GM23338 (cell line): ENCODE measurements at regions not wholly inside any gene's neighbourhood (a gene's known extent, or its start where the extent isn't known, plus 50 kb on each side); places are given as distances from the start of the nearest gene placed in this dataset.

ENCODE experiments used
- ATAC-seq: fragments of 200-7000 bp; cut with Tn5 transposase; 3 replicates; pipeline ENCODE4 v1.9.1; 2020
- DNase-seq: peaks from one replicate; pipeline ENCODE4 v3.0.0-alpha.2; 2015; ENCODE audit warnings: low spot score
- H2AFZ ChIP-seq: fragments of 200-600 bp; sonication (generic); 2 replicates; pipeline ENCODE4 v1.8.0; 2016; ENCODE audit warnings: antibody characterized with exemption, mild to moderate bottlenecking, moderate library complexity
- H3F3A ChIP-seq: fragments of 200-600 bp; sonication (generic); replicated peaks from 2 replicates; pipeline ENCODE4 v1.8.0; 2017; ENCODE audit warnings: antibody characterized with exemption, mixed run types, low read depth
- H3K27ac ChIP-seq: fragments of 200-600 bp; sonication (generic); 2 replicates; pipeline ENCODE4 v1.6.1; 2016; ENCODE audit warnings: low read depth
- H3K27me3 ChIP-seq: fragments of 200-600 bp; sonication (generic); 2 replicates; pipeline ENCODE4 v1.8.0; 2016; ENCODE audit warnings: mild to moderate bottlenecking, mixed run types, moderate library complexity; ENCODE audit not compliant: insufficient read depth
- H3K36me3 ChIP-seq: fragments of 200-600 bp; sonication (generic); 2 replicates; pipeline ENCODE4 v1.8.0; 2016; ENCODE audit warnings: mild to moderate bottlenecking; ENCODE audit not compliant: insufficient read depth
- H3K4me1 ChIP-seq: fragments of 200-600 bp; sonication (generic); 2 replicates; pipeline ENCODE4 v1.8.0; 2016; ENCODE audit warnings: mild to moderate bottlenecking, moderate library complexity; ENCODE audit not compliant: insufficient read depth
- H3K4me2 ChIP-seq: fragments of 200-600 bp; sonication (generic); 2 replicates; pipeline ENCODE4 v1.7.1; 2017; ENCODE audit warnings: mixed run types
- H3K4me3 ChIP-seq: fragments of 200-600 bp; sonication (generic); 2 replicates; pipeline ENCODE4 v1.6.1; 2016; ENCODE audit warnings: mixed run types
- H3K79me2 ChIP-seq: fragments of 200-600 bp; sonication (generic); replicated peaks from 2 replicates; pipeline ENCODE4 v1.8.0; 2017; ENCODE audit warnings: mild to moderate bottlenecking; ENCODE audit not compliant: insufficient read depth
- H3K9me2 ChIP-seq: fragments of 200-600 bp; sonication (generic); 2 replicates; pipeline ENCODE4 v1.8.0; 2017; ENCODE audit not compliant: insufficient read depth
- H4K20me1 ChIP-seq: fragments of 200-600 bp; sonication (generic); replicated peaks from 2 replicates; pipeline ENCODE4 v1.8.0; 2017; ENCODE audit warnings: mild to moderate bottlenecking; ENCODE audit not compliant: insufficient read depth
- H3K27ac Mint-ChIP-seq: 2 replicates; pipeline ENCODE4 v1.8.0; 2020; ENCODE audit warnings: inconsistent platforms, mild to moderate bottlenecking, moderate library complexity, mixed read lengths
- H3K27me3 Mint-ChIP-seq: 3 replicates; pipeline ENCODE4 v1.8.0; 2022; ENCODE audit warnings: low read depth, mild to moderate bottlenecking, moderate library complexity, mixed read lengths, inconsistent platforms; ENCODE audit not compliant: insufficient read depth, poor library complexity
- H3K36me3 Mint-ChIP-seq: 3 replicates; pipeline ENCODE4 v1.8.0; 2021; ENCODE audit warnings: low read depth, mild to moderate bottlenecking, inconsistent platforms, moderate library complexity, mixed read lengths
- H3K4me1 Mint-ChIP-seq: 3 replicates; pipeline ENCODE4 v1.8.0; 2020; ENCODE audit warnings: mild to moderate bottlenecking, inconsistent platforms, mixed read lengths
- H3K4me3 Mint-ChIP-seq: 3 replicates; pipeline ENCODE4 v1.8.0; 2021; ENCODE audit warnings: moderate library complexity, mild to moderate bottlenecking, inconsistent platforms, mixed read lengths
- H3K9me3 Mint-ChIP-seq: 3 replicates; pipeline ENCODE4 v1.8.0; 2020; ENCODE audit warnings: moderate library complexity, mild to moderate bottlenecking, inconsistent platforms, mixed read lengths
- CREB1 ChIP-seq: fragments of 250-450 bp; sonication (Bioruptor Pico); IDR thresholded peaks from 2 replicates; pipeline ENCODE4 v1.5.0; 2020; ENCODE audit warnings: low read depth, mild to moderate bottlenecking, moderate library complexity
- CTCF ChIP-seq, 2 experiments: fragments of 200-600 bp in 1 of 2; sonication (generic) in 1 of 2; conservative IDR thresholded peaks; 2 replicates each; pipeline versions ENCODE4 v1.5.1 to v1.6.1; 2016 to 2017; ENCODE audit warnings: antibody characterized with exemption in 2 of 2, low read depth in 2 of 2, mild to moderate bottlenecking in 2 of 2, moderate library complexity in 1 of 2
- ETS1 ChIP-seq: IDR thresholded peaks from 2 replicates; pipeline ENCODE4 v1.6.1; 2016; ENCODE audit warnings: antibody characterized with exemption
- EZH2 ChIP-seq: fragments of 200-600 bp; sonication (generic); IDR thresholded peaks from one replicate; pipeline ENCODE4 v1.8.0; 2017; ENCODE audit warnings: antibody characterized with exemption, mild to moderate bottlenecking, low read depth; ENCODE audit not compliant: unreplicated experiment
- EZH2phosphoT487 ChIP-seq: fragments of 200-600 bp; sonication (generic); IDR thresholded peaks from one replicate; pipeline ENCODE4 v1.8.1; 2018; ENCODE audit warnings: antibody characterized with exemption; ENCODE audit not compliant: unreplicated experiment
- JUNB ChIP-seq: IDR thresholded peaks from one replicate; pipeline ENCODE4 v1.6.1; 2016; ENCODE audit warnings: antibody characterized with exemption; ENCODE audit not compliant: unreplicated experiment
- NANOG ChIP-seq: IDR thresholded peaks from 2 replicates; pipeline ENCODE4 v1.6.1; 2016; ENCODE audit warnings: antibody characterized with exemption, borderline replicate concordance
- POLR2AphosphoS5 ChIP-seq: IDR thresholded peaks from 2 replicates; pipeline ENCODE4 v1.6.1; 2016; ENCODE audit warnings: antibody characterized with exemption, low read depth
- REST ChIP-seq: IDR thresholded peaks from one replicate; pipeline ENCODE4 v1.6.1; 2018; ENCODE audit warnings: antibody characterized with exemption; ENCODE audit not compliant: unreplicated experiment
- STAT1 ChIP-seq: IDR thresholded peaks from one replicate; pipeline ENCODE4 v1.6.1; 2016; ENCODE audit warnings: antibody characterized with exemption; ENCODE audit not compliant: unreplicated experiment
- ZNF114 ChIP-seq: fragments of 250-450 bp; sonication (Bioruptor Pico); IDR thresholded peaks from 2 replicates; pipeline ENCODE4 v1.5.0; 2020; ENCODE audit warnings: mild to moderate bottlenecking, moderate library complexity
- ZNF331 ChIP-seq: fragments of 250-450 bp; sonication (Bioruptor Pico); IDR thresholded peaks from 2 replicates; pipeline ENCODE4 v1.5.0; 2020; ENCODE audit warnings: low read depth, mild to moderate bottlenecking, moderate library complexity
- ZNF462 ChIP-seq: fragments of 250-450 bp; sonication (Bioruptor Pico); IDR thresholded peaks from 2 replicates; pipeline ENCODE4 v1.5.0; 2020; ENCODE audit warnings: mild to moderate bottlenecking, moderate library complexity

GRCh38 chr15:93913310-93913709 lies 318.1 kb upstream of the MCTP2 start:
- no peaks in the 10 kb centered on the region for H3K27me3 Mint-ChIP-seq
- no peaks in the 10 kb centered on the region for H3F3A ChIP-seq
- H3K4me1 ChIP-seq: peaks cover 17% of the 10 kb centered on the region
- H3K36me3 Mint-ChIP-seq: no peaks in the 10 kb centered on the region
- no peak overlapping the region for H3K4me2 ChIP-seq
- no peak overlapping the region for H3K27ac Mint-ChIP-seq
- H3K27me3 ChIP-seq: no peaks in the 10 kb centered on the region
- ATAC-seq (no peak), DNase-seq (no peak)
- H3K9me2 ChIP-seq: no peaks in the 10 kb centered on the region
- H3K9me3 Mint-ChIP-seq: no peaks in the 10 kb centered on the region
- no peak overlapping the region for H2AFZ ChIP-seq
- no peak for TF ChIP-seq EZH2
- no peak for TF ChIP-seq ZNF331
- TF ChIP-seq EZH2phosphoT487: no peak
- no peak for TF ChIP-seq CREB1
- no peak for TF ChIP-seq NANOG
- no peak for TF ChIP-seq REST
- TF ChIP-seq ZNF462 (CRISPR knock-in tag): no peak
- no peak for TF ChIP-seq JUNB
- TF ChIP-seq ETS1: no peak
- no peak for TF ChIP-seq STAT1
- TF ChIP-seq CTCF (conservative IDR thresholded peaks at IDR 0.05; ENCODE audit: low read depth in 2 of 2): no peak
- TF ChIP-seq ZNF114: no peak
- TF ChIP-seq POLR2AphosphoS5: no peak
- H3K4me1 Mint-ChIP-seq: peaks cover 10% of the 10 kb centered on the region
- no peak overlapping the region for H3K27ac ChIP-seq
- H3K36me3 ChIP-seq: no peaks in the 10 kb centered on the region
- H3K4me3 ChIP-seq: no peak overlapping the region
- no peaks in the 10 kb centered on the region for H3K79me2 ChIP-seq
- H4K20me1 ChIP-seq: no peaks in the 10 kb centered on the region
- H3K4me3 Mint-ChIP-seq: no peak overlapping the region
